Stimulated activated CD8-positive, alpha-beta memory T cell treated with anti-CD3 and anti-CD28 coated beads, Interleukin-4, amount 100 ng/mL, for 4 hours (primary cell): ENCODE measurements at regions not wholly inside any gene's neighbourhood (a gene's known extent, or its start where the extent isn't known, plus 50 kb on each side); places are given as distances from the start of the nearest gene placed in this dataset.
"Not testable (repeated sequence)": the region's sequence is repeated elsewhere in the genome, so short reads cannot be mapped to it uniquely, and the experiment has no call there.

Source experiments
- DNase-seq, 2 donors: peaks; one replicate each; pipeline ENCODE4 v3.0.0-alpha.2; 2020; ENCODE audit warnings: low read depth in 2 of 2, low spot score in 1 of 2

GRCh38 chr10:31687663-31688482 lies 240.8 kb downstream of the ARHGAP12 start:
- no peak for DNase-seq

GRCh38 chr10:31686599-31686998 lies 242.0 kb downstream of the ARHGAP12 start:
- no peak for DNase-seq

- DNase-seq: no peak
These were observed 244.9 kb downstream of the ARHGAP12 start for GRCh38 chr10:31683682-31684081.

- no peak for DNase-seq
These were observed 248.7 kb downstream of the ARHGAP12 start for GRCh38 chr10:31679936-31680335.

DNA sequence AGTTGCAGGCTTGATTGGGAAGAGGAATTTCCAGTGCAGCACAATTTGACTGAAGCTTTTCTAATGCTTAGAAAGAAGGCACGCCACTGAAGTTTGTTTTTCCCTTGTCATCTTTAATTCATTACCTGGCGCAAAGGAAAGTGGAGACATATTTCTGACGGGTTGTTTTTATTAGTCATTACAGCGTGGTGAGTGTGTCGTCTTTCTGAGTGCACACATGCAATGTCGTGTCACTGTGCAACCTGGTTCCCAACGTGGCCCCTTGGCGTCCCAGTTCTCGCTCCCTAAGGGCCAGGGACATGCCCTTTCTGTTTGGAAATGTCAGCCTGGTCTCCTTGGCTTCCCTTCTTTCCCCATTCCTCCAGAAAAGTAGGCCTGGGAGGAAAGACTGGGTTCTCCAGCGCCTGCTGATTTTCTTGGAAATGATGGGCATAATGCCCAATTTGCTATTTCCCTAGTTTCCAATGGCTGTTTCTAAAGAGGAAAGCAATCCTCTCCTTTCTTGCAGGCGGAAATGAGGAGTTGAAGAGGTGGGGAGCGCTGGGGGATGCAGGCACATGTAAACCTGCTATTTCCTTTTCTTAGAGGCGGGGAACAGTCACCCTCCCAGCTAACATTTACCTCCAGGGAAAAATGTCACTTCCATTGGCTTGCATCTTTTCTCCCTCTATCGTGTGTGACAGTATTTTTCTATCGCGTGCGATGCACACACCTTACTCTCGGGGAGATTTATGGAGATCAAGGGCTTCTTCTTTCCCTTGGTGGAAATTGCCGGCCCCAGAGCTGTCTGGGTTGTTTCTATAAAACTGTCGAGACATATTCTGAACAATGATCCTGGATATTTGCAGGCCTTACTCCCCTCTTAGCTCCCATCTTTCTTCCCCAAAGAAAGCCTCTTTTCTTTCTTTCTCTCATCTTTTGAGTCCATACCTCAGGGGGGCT lies 249.8 kb downstream of the ARHGAP12 start:
- DNase-seq: no peak

DNA sequence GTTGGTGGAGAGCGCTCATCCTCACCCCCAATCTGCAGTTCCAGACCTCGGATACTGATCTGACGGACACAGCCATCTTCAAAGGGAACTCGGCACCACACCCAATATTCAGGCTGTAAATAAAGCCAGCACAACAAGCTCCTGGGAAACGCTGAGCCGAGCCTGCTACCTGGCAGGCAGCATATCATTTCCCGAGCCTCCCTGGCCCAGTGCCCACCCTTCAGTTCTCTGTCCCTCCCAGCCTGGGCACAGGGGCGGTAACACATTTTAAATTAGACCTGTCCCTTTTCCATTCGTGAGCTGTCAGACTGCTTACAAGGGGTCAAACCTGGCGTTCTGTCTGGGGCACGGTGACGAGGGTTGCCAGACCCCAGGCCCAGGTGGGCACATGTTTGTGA lies 250.5 kb downstream of the ARHGAP12 start:
- no peak for DNase-seq

- DNase-seq: no peak
These were observed 251.2 kb downstream of the ARHGAP12 start for GRCh38 chr10:31677195-31678138.

DNA sequence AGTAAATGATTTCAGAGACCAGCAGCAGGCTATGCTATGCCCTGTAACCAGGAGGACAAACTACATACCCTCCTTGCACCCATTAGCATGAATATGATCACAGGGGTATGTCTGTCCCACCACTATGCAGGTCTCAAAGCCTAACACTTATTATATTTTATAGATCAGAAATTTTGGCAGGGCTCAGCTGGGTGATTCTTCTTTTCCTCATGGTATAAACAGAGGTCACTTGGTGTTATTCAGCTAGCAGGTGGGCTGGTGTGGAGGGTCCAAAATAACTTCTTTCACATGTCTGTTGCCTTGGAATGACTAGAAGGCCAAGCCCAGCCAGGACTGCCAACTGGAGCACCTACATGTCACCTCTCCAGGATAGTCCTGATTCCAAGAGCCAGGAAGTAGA lies 252.9 kb downstream of the ARHGAP12 start:
- no peak for DNase-seq

- no peak for DNase-seq
These were observed 259.3 kb downstream of the ARHGAP12 start for GRCh38 chr10:31669357-31669756.

DNA sequence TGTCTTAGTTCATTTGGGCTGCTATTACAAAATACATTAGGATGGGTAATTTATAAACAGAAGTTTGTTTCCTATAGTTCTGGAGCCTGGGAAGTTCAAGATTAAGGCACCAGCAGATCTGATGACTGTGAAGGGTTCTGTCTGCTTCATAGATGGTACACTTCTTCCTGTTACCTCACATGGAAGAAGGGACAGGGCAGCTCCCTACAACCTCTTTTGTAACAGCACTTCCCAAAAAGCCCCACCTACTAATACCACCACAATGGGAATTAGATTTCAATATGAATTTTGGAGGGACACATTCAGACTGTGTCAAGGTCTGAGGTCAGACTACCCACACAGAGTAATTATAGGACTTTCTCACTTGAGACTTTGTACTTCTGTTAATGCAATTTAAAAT lies 260.3 kb downstream of the ARHGAP12 start:
- DNase-seq: no peak

DNA sequence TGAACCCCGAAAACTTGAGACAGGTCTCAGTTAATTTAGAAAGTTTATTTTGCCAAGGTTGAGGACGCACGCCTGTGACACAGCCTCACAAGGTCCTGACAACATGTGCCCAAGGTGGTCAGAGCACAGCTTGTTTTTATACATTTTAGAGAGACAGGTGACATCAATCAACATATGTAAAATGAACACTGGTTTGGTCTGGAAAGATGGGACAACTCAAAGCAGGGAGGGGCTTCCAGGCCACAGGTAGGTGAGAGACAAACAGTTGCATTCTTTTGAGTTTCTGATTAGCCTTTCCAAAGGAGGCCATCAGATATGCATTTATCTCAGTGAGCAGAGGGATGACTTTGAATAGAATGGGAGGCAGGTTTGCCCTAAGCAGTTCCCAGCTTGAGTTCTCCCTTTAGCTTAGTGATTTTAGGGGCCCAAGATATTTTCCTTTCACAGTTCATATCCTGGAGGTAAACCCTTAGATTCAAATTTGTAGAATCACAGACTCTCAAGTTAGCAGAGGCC lies 262.8 kb downstream of the ARHGAP12 start:
- DNase-seq: not testable (repeated sequence)

GRCh38 chr10:31664803-31665202 lies 263.8 kb downstream of the ARHGAP12 start:
- DNase-seq: no peak

DNA sequence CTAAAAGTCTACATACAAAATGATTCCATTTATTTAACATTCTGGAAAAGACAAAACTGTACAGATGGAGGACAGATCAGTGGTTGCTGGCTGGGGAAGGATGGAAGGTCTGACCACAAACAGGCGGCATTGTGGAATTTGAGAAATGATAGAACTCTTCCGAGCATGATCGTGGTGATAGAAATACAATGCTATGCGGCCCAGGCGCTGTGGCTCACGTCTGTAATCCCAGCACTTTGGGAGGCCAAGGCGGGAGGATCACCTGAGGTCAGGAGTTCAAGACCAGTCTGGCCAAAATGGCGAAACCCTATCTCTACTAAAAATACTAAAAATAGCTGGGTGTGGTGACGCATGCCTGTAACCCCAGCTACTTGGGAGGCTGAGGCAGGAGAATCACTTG lies 264.6 kb downstream of the ARHGAP12 start:
- not testable (repeated sequence) for DNase-seq

GRCh38 chr10:31660300-31660699 lies 268.3 kb downstream of the ARHGAP12 start:
- no peak for DNase-seq

- DNase-seq: no peak
These were observed 269.0 kb downstream of the ARHGAP12 start for GRCh38 chr10:31659665-31660064.

DNA sequence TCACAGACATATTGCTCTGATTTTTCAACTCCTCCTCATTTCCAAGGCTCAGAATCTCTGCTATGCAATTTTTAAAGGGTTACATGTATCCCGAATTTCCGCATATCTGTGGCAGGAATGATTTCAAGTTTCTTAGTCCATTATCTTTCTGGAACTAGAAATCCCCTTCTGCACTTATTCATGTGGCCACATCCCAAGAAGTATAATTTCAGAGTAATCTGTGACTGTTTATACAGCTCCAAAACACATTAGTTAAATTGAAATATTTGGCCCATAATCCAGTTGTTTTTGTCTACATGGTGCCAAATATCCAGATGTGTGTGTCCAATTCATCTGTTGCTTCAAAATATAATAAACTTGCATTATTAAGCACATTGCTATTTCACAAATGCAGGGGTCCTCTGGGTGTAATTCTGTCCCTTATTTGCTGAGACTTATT lies 271.2 kb downstream of the ARHGAP12 start:
- no peak for DNase-seq

- no peak for DNase-seq
These were observed 271.7 kb downstream of the ARHGAP12 start for GRCh38 chr10:31656851-31657433.

DNA sequence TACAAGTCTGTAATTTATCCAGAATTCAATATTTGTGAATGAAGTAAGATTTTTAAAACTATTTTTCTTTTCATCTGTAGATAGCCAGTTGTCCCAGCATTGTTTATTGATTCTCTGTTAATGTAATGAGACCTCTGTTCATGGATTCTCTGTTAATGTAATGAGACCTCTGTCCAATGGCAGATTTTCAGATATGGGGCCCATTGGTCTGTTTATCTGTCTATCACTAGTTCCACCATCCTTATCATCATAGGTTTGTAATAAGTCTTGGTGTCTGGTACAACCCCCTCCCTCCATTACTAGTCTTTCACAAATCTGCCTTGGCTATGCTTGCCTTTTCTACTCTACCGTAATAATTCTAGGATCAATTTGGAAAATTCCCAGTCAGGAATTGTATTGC lies 276.6 kb downstream of the ARHGAP12 start:
- no peak for DNase-seq

GRCh38 chr10:31650010-31650409 lies 278.6 kb downstream of the ARHGAP12 start:
- DNase-seq: no peak

DNA sequence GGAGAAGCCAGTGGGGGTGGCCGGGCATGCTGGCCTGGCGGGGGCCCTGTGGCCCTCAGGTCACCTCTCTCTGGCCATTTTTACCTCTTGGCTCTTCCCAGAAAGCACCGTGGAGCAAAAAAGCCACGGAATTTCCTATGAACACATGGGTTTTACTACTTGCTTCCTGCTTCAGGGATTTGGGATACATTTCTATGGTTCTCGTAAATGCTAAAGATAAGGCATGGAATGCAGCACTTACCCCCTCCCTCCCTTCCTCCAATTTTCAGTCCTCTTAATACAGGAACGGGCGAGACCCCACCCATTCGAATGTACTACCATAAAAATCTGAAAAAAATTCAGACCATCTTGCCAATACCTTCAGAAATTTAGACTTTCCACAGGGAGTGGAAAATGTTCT lies 279.7 kb downstream of the ARHGAP12 start:
- DNase-seq: no peak
